NCI-H526 (cell line): ENCODE measurements at regions not wholly inside any gene's neighbourhood (a gene's known extent, or its start where the extent isn't known, plus 50 kb on each side); places are given as distances from the start of the nearest gene placed in this dataset.
A peak's percentile ranks its signal among the peaks of the same experiment; 100 is the strongest.
"Not testable (repeated sequence)": the region's sequence is repeated elsewhere in the genome, so short reads cannot be mapped to it uniquely, and the experiment has no call there.

Experiments used
- DNase-seq, 2 experiments: peaks; one replicate each; lab custom pipeline; 2025; lab: John Stamatoyannopoulos, UW

DNA sequence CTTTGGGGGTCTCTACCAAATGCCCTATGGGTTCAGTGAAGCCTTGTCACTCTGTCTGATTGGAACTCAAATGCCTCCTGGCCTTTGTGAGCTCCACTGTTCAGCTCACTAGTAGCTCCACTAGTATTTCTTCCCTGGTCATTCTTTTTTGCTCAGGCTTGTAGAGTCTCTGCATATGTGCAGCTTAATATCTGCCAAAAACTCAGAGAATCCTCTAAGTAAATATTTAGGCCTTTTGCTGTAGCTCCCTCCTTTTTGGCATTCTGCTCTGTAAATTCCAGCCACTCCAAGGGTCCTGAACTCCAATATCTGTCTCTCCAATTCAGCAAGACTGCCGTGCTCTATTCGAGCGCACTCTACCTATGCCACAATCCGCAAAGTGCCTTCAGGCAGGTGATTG, 146.5 kb downstream of the MAIP1 start:
- no peak for DNase-seq

DNA sequence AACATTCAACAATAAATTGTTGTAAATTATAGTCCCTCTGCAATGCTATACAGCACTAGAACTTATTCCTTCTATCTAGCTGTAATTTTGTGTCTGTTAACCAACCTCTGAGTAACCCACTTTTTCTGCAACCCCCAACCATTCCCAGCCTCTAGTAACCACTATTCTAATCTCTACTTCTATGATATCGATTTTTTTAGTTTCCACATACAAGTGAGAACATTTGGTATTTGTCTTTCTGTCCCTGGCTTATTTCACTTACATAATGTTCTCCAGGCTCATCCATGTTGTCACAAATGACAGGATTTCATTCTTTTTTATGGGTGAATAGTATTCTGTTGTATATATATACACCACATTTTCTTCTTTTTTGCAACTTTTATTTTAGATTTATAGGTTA, 147.6 kb downstream of the MAIP1 start:
- no peak for DNase-seq

DNA sequence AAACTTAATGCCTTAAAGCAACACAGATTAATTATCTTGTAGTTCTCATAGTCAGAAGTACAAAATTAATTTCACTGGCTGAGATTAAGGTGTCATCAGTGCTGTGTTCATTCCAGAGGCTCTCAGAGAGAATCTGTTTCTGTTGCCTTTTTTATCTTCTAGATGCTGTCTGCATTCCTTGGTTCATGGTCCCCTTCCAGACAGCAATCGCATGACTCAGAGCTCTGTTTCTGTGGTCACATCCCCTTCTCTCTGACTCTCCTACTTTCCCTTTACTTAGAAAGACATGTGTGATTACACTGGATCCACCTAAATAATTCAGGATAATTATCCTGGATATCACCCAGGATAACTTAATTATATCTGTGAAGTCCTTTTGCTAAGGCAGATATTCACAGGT, 148.6 kb downstream of the MAIP1 start:
- no peak for DNase-seq

DNA sequence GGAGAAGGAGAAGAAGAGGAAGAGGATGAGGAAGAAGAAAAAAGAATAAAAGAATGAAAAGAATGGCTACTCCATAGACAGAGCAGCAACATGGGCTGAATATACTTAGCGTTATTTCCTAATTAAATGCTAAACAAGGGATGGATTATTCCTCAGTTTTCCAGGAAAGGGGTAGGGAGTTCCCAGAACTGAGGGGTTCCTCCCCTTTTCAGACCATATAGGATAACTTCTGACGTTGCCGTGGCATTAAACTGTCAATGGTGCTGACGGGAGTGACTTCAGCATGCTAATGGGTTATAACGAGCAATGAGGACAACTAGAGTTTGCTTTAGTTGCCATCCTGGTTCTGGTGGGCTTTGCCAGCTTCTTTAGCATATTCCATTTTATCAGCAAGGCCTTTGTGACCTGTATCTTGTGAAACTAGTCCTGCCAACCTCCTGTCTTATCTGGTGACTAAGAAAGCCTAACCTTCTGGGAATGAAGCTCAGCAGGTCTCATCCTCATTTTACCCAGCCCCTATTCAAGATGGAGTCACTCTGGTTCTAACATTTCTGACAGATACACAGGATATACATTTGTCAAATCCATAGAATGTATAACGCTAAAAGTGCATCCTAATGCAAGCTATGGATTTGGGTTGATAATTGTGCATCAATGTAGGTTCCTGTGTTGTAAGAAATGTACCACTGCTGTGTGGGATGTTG, 152.3 kb downstream of the MAIP1 start:
- DNase-seq, result no peak

DNA sequence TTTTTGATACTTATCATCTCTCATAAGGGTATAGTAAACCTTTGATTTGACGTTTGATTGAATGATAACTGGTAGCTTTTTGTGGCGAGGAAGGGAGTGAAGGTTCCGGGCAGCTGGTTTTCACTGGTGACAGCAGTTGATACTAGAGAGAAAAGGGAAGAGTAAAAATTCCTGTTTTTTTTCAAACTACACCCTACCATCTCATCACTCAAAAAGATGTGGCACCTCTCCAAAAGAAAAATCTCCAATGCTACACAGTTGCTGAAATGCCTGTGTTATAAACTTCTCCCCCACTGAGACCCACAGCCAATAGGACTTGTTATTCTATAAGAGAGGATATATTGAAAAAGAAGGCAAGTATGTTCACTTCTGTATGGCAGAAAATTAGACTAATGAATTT, 154.0 kb downstream of the MAIP1 start:
- DNase-seq, result no peak

DNA sequence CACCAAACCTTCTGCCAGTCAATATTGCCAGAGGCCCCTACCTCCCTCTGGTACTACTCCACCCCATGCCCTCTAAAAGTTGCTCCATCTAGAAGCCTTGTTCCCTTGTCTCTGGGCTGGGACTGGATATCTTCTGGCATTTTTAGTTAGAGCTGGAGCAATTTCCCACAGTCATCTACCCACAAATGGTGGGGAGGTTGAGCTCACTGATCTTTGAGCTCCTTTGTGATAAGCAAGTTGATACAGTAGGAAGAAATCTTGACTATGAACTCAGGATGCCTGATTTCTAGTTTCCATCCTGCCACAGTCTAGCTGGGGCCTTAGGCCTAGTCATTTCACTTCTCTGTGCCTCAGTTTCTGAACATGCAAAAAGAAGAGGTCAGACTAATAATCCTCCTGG, 155.0 kb downstream of the MAIP1 start:
- no peak for DNase-seq

DNA sequence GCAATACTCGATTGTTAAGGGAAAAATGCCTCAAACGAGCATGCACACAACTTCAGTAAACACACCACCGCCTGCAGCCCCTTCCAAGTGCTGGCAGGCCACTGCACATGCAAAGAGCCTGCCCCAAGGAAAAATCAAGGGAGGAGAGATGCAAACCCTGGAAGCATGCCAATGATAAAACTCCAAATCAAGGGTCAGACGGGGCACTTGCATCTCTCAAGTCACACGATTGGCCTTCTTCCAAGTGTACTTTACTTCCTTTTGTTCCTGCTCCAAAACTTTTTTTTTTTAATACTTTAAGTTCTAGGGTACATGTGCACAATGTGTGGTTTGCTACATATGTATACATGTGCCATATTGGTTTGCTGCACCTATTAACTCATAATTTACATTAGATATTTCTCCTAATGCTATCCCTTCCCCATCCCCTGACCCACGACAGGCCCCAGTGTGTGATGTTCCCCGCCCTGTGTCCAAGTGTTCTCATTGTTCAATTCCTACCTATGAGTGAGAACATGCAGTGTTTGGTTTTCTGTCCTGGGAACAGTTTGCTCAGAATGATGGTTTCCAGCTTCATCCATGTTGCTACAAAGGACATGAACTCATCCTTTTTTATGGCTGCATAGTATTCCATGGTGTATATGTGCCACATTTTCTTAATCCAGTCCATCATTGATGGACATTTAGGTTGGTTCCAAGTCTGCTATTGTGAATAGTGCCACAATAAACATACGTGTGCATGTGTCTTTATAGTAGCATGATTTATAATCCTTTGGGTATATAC, 157.8 kb downstream of the MAIP1 start:
- not testable (repeated sequence) for DNase-seq

DNA sequence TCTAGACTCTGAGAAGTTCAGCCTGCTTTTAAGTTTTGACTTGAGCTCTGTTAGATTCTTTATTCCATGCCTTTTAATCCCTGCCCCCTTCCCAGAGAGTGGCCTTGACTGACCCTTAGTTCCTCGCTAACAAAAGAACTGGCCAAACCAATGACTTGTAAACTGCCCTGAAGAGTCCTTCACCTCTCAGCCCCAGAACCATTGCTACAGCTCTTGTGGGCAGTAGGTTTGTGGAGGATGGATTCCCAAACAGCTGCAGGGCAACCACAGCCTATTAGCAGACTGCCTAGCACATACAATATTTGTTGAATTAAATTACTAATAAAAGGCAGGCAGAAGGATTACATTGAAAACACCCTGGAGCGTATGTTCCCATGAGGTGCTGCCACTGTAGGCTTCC, 163.9 kb downstream of the MAIP1 start:
- DNase-seq, result no peak

DNA sequence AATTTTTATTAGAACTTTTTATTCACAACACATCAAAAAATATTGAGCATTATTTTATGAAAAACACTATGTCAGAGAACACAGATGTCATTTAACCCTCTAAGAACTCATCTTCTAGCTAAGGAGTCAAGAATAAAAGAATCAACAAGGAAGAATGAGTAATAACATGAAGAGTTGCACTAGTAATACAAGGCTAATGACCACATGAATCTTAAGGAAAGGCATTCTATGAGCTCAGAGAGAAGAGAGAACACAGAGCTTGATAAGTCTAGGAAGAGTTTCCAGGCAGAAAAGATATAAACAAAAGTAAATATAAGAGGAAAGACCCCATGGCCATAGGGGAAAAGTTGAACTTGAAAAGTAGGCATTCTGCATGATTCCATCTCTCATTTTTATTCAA, 166.5 kb downstream of the MAIP1 start:
- DNase-seq, result no peak

DNA sequence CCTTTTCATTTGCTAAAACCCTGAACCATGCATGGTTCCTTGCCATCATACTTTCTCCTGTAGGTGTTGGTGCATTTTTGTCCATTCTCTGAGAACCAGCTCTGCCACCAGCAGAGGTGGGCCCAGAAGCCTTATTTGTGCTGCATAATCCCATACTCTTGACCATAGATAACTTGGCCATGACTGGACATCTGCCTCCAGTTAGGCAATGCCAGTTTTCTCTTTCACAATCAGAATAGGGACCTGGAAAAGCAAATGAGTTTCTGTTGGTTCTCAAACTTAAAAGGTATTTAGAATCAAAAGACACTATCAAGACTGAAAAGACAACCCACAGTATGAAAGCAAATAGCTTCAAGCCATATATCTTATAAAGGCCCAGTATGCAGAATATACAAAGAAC, 167.3 kb downstream of the MAIP1 start:
- DNase-seq, result no peak

DNA sequence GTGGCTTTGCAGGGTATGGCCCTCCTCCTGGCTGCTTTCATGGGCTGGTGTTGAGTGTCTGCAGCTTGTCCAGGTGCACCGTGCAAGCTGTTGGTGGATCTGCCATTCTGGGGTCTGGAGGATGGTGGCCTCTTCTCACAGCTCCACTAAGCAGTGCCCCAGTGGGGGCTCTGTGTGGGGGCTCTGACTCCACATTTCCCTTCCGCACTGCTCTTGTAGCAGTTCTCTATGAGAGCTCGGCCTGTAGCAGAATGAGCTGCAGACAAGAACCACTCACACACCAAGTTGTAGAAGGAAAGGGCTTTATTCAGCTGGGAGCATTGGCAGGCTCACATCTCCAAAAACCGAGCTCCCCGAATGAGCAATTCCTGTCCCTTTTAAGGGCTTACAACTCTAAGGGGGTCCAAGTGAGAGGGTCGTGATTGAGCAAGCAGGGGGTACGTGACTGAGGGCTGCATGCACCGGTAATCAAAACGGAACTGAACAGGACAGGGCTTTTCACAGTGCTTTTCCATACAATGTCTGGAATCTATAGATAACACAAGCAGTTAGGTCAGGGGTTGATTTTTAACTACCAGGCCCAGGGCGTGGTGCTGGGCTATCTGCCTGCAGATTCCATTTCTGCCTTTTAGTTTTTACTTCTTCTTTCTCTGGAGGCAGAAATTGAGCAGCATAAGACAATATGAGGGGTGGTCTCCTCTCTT, 169.4 kb downstream of the MAIP1 start:
- not testable (repeated sequence) for DNase-seq

DNA sequence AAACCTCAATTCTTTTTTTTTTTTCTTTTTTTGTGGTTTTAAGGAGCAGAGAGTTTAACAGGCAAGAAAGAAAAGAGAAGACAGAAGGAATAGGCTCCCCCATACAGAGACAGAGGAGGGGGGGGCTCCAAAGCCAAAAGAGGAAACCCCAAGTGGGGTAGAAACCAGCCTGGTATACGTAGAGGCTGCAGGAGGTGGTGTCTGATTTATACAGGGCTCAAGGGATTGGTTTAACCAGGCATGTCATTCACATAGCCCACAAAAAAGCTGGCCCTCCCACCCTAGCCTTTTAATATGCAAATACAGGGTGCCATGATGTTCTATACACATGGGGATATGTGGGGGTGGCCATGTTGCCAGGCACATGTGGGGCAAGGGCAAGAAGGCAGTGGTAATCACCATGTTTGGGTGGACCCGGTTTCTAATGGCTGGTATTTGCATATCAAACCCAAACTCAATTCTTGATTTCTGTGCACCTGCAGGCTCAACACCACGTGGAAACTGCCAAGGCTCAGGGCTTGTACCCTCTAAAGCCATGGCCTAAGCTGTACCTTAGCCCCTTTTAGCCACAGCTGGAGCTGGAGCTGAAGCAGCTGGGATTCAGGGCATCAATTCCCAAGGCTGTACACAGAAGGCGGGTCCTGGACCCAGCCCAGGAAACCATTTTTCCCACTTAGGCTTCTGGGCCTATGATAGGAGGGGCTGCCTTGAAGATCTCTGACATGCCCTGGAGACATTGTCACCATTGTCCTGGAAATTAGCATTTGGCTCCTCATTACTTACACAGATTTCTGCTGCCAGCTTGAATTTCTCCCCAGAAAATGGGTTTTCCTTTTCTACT, 170.3 kb downstream of the MAIP1 start:
- peak; percentile 27 to 44 for DNase-seq

DNA sequence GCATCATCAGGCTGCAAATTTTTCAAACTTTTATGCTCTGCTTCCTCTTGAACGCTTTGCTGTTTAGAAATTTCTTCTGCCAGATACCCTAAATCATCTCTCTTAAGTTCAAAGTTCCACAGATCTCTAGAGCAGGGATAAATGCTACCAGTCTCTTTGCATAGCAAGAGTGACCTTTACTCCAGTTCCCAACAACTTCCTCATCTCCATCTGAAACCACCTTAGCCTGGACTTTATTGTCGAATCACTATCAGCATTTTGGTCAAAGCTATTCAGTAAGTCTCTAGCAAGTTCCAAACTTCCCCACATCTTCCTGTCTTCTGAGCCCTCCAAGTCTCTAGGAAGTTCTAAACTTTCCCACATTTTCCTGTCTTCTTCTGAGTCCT, 170.9 kb downstream of the MAIP1 start:
- DNase-seq, result not testable (repeated sequence)

DNA sequence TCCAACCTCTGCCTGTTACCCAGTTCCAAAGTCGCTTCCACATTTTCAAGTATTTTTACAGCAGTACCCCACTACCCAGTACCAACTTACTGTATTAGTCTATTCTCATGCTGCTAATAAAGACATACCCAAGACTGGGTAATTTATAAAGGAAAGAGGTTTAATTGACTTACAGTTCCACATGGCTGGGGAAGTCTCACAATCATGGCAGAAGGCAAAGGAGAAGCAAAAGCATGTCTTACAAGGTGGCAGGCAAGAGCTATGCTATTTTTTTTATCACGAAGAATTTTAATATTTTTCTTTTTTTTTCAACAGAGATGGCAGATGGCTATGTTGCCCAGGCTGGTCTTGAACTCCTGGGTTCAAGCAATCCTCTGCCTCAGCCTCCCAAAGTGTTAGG, 171.3 kb downstream of the MAIP1 start:
- not testable (repeated sequence) for DNase-seq

DNA sequence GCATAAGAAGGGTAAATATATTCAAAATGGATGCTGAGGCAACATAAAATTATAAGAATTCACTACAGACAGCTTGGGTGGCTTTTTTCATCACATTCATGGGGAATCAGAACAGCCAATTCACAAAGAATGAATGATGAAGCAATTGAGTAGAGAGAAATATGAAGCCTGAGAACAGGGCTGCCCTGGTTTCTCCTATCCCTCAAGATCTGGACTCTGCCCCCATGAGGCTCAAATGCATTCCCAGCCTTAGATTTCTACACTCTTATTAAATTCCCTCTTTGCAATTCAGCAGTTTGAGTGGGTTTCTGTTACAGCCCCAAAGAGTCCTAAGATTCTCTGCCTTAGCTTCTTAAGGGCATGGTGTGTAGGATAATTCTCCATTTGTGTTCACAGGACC, 172.5 kb downstream of the MAIP1 start:
- no peak for DNase-seq

DNA sequence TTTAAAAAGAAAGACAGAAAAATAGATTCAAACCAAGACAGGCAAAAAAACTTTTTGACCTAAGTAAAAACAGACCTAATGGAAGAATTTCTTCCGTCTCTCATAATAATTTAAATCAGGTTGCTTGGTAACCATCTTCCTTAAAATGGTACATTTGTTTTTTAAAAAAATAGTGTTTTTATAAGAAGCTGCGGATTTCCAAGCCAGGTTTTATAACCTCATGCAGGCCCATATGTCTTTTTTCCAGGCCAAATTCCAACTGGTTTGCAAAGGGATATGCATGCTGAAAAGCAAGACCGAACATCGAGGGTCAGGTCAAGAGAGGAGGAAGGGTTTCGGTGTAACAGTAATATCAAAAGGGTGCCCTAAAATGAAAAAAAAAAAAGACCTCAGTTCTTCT, 172.9 kb downstream of the MAIP1 start:
- DNase-seq, result no peak

DNA sequence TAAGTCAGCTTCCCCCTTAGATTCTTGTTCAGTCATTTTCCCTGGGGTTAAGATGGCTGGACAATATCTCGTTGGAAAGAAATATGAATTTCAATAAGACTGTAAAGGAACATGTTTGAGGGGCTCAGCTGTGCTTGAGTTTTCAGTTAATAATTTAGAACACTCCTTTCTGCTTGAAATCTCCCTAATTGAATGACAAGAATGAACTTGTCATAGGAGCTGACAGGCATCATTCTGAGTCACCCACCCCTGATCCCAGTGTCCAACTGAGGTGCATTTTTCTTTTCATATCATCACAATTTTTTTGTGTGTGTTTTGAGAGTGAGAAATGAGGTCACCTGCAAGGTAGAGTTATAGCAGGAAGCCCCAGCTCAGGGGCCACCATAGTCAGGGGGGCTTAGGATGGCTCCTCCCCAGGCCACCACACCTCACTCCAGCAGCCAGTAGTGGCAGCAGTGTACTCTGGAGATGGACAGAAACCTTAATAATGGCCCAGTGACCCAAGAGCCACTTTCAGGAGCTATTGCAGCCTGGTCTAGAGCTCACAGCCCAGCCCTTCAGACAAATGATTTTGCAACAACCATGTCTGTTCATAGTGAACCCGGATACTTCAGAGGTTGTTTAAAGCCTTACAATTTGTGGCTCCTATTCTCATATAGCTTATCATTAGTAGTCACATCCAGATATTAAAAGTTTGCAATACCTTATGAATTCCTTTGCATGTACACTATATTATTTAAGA, 174.5 kb downstream of the MAIP1 start:
- DNase-seq, result no peak

DNA sequence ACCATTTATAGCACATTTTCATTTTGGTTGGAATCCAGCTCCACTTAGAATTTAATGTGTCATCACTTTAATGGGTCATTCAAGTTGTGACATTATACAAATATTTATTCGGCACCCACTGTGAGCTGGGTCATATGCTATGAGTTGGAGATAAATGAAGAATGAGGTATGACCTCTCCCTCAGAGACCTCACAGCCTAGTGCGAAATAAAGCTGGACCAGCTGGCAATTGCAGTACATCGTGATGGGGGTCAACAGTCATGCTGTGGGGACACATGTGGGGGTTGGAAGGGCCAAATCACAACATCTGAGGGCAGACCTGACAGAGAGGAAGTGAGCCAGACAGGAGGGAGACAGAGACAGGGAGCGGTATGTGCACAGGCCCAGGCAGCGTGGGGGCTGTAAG, 175.4 kb downstream of the MAIP1 start:
- DNase-seq, result no peak

DNA sequence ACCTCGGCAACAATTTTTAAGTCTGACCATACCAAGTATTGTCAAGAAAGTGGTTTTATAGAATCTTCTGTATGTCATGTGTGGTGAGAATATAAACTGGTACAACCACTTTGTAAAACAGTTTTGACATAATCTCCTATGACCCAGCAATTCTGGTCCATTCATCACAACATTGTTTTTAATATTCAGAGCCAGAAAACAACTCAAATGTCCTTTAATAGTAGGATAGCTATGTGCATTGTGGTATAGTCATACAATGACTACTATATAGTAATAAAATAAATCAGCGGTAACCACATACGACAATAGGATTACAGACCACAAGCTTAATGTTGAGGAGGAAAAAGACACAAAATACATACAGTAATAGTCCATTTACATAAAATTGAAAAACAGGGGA, 175.2 kb upstream of the SPATS2L start:
- no peak for DNase-seq

DNA sequence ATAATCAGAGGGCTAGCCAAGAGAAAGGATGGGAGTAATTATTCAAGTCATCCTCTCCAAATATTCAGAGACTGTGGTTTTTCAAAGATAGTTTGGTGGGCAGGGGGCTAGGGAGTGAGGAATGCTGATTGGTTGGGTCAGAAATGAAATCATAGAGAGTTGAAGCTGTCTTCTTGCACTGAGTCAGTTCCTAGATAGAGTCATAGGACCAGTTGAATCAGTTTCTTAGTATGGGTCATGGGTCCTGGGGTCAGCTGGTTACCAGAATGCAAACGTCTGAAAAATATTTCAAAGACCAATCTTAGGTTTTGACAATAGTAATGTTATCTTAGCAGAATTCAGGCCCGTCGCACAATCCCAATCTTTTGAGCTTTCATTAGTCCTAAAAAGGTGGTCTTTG, 171.4 kb upstream of the SPATS2L start:
- DNase-seq, result no peak

DNA sequence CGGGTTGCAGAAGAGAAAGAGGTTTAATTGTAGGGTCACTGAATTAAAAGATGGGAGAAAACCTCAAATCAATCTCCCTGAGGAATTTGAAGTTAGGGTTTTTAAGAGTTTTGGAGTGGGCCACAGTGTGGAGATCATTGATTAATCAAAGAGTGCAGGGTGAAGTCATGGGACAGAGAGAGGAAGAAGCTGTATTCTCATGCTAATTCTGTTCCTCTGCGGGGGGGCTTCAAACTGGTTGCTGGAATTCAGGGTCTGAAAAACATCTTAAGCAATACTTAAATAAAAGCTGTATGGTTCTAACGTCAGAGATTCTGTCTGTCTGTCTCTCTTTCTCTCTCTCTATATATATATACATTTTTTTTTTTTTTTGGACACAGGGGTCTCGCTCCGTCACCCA, 169.8 kb upstream of the SPATS2L start:
- no peak for DNase-seq

DNA sequence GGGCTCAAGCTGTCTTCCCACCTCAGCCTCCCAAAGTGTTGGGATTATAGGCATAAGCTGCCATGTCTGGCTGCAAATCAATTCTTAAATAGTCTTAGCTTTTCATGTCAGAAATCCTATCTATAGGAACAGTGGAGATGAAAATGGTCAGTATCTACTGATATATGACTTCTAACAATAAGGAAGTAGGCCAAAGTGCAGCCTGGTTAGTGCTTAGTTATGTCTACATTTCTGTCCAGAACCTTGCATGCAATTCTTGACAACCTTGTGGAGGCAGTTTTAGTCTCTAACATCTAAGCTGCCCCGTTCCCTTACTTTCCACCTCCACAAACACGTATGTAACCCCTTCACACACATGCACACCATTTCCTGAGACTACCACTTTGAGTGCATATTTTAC, 169.2 kb upstream of the SPATS2L start:
- DNase-seq, result no peak
